ENCODE measurements at regions not wholly inside any gene's neighbourhood (a gene's known extent, or its start where the extent isn't known, plus 50 kb on each side); places are given as distances from the start of the nearest gene placed in this dataset.
"Not testable (repeated sequence)": the region's sequence is repeated elsewhere in the genome, so short reads cannot be mapped to it uniquely, and the experiment has no call there.

- DNase-seq (ENCODE audit: low read depth) = no peak
These were observed 489.4 kb upstream of the PCDH20 start for GRCh38 chr13:61905054-61905453.

DNA sequence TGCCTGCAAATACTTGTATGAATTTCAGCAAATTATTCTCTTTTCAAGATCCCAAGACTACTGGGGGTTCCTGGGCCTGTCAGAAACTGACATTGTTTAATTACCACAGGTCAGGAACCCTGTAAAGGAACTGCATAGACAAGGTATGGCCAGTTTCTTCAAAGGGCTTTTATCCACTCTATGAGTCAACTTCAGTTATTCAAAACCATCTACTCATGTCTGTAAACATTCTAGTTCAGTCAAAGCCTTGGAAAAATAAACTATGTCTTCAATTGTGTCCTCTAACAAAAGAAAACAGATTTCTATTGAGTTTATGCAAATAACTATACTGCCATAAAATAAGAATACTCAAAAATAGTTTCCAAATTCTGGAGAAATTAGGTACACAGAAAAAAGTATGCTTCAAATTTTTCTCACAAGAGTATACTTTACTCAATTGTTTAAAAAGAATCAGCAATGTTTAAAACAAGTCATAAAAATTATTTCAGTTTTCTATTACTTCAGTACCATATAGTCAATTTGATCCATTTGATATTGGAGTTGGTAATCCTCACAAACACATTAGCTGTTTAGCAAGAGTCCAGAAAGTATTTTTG lies 486.4 kb upstream of the PCDH20 start:
- no peak for DNase-seq (ENCODE audit: low read depth)

GRCh38 chr13:61900033-61900432 lies 484.4 kb upstream of the PCDH20 start:
- DNase-seq (ENCODE audit: low read depth) = no peak

DNA sequence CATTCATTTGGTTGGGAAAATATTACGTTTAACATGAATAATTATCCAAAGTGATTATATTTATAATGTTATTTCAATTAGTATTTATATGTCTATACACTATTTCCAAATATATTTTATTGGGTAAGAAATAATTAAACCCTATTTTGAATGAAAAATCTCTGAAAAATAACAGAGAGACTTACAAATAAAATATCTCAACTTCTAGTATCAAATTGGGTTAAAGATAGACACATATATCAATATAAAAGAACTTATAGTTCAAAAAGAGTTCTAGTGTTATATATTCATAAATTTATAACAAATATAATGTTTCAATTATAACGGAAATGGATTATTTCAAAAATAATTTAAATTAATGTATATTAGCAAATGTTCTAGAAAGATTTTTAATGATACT lies 482.6 kb upstream of the PCDH20 start:
- no peak for DNase-seq (ENCODE audit: low read depth)

DNA sequence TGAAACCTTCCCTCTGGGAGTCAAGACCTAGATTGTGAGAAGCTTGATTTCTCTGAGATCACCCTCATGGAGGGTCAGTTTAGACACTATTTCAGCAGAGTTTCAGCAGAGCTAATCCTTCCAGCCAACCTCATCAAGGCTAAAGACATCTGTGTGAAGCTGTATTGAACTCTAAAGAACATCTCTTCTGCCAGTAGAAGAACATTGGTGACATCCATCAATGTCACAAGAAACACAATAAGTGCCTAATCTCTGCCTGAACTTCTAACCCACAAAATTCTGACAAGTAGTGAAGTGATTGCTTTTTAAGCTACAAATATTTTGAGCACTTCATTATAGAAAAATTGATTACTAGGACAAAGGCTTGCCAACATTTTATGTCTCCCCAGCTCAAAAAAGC lies 475.8 kb upstream of the PCDH20 start:
- no peak for DNase-seq (ENCODE audit: low read depth)

GRCh38 chr13:61884830-61885229 lies 469.2 kb upstream of the PCDH20 start:
- no peak for DNase-seq (ENCODE audit: low read depth)

DNA sequence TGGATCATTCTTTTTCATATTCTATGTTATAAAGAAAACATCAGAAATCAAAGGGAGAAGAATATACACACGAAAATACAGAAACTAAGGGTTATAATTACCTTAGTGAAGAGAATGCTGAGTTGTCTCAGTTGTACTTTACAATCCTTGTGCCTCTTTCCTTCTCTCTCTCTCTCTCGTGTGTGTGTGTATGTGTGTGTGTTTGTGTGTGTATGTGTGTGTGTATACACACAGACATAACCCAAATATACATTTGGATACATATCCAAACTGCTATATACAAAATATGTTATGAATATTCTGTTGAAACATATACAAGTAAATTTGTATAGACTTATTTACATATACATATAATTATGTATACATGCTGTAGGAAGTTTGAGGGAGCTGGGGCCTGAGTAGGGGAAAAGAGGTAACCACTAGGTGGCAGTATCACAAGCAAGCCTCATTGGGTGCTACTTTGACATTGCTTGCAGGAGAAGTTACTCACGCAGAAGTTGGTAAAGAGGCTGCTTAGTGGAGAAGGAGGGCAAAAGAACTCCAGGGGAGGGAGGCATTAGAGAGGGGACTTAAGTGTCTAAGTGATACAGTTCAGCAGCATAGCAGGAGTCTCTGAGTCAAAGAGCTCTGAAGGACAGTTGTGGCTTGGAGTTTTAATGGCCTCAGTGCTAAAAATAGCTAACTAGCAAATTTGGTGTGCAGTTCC lies 465.1 kb upstream of the PCDH20 start:
- DNase-seq (ENCODE audit: low read depth) = no peak

DNA sequence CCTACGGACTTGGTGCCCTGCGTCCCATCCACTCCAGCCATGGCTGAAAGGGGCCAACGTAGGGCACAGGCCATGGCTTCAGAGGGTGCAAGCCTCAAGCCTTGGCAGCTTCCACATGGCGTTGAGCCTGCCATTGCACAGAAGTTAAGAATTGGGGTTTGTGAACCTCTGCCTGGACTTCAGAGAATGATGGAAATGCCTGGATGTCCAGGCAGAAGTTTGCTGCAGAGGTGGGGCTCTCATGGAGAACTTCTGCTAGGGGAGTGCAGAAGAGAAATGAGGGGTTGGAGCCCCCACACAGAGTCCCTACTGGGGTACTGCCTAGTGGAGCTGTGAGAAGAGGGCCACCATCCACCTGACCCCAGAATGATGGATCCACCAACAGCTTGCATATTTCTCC lies 462.9 kb upstream of the PCDH20 start:
- DNase-seq (ENCODE audit: low read depth) = not testable (repeated sequence)

GRCh38 chr13:61874970-61875579 lies 459.4 kb upstream of the PCDH20 start:
- DNase-seq (ENCODE audit: low read depth) = no peak

- DNase-seq (ENCODE audit: low read depth) = no peak
These were observed 458.1 kb upstream of the PCDH20 start for GRCh38 chr13:61873717-61874116.

GRCh38 chr13:61857198-61857597 lies 441.5 kb upstream of the PCDH20 start:
- no peak for DNase-seq (ENCODE audit: low read depth)

DNA sequence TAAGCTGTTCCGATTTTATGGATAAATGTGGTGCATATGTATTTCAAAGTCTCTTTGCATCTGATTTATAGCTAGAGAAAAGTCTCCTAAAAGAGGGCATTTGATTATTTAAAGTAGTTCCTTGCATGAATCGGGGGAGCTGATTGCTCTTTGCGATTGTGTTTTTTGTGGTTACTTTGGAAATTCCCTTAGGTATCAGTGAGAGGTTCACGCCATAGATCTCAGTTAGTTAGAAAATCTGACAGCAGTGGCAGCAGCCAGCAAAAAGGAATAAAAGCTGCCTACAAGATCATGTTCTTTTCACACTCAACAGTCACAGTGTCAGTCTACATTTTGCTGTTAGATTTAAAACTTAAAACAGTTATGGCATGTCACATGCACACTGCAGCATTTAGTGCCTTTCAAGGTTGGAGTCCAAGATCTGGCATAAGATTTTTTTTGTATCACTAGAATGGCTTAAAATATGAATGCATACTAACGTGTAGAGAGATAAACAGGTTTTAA lies 436.5 kb upstream of the PCDH20 start:
- DNase-seq (ENCODE audit: low read depth) = no peak

- no peak for DNase-seq (ENCODE audit: low read depth)
These were observed 435.1 kb upstream of the PCDH20 start for GRCh38 chr13:61850794-61851193.

DNA sequence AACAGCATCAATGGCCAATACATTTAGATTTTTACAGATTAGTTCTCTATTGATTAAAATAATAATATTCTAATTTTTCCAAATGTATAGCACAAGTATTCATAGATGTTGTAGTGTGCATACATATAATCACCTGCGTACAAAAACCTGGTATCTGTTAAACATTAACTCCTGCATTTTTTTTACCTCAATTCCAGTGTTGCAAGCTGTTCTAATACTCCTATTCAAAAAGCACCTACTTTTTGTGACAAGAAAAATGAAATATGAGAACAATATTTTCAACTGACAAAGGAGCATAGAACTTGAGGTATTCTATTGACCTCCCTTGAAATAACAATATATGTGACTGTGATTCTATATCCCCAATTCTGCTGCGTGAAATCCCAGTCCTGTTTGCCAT lies 422.9 kb upstream of the PCDH20 start:
- no peak for DNase-seq (ENCODE audit: low read depth)

GRCh38 chr13:61833228-61833627 lies 417.6 kb upstream of the PCDH20 start:
- DNase-seq (ENCODE audit: low read depth) = no peak

DNA sequence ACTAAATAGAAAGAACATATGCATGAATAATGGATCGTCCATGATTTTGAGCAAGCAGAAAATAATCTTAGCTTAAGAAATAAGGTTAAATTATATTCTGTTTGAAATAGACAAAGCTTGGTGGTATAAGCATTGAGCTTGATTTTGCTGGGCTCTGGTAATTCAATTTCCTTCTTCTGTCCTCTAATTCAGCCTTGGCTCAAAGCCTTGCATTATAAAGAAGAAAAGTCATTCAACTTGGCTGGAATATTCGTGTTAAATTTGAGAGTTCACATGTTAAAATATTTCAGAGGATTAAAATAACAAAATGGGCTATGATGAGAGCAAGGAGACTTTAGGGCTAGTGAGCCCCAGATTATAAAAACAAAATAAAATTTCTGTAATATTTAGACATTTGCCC lies 415.4 kb upstream of the PCDH20 start:
- no peak for DNase-seq (ENCODE audit: low read depth)

- DNase-seq (ENCODE audit: low read depth) = no peak
These were observed 414.8 kb upstream of the PCDH20 start for GRCh38 chr13:61830475-61830874.

DNA sequence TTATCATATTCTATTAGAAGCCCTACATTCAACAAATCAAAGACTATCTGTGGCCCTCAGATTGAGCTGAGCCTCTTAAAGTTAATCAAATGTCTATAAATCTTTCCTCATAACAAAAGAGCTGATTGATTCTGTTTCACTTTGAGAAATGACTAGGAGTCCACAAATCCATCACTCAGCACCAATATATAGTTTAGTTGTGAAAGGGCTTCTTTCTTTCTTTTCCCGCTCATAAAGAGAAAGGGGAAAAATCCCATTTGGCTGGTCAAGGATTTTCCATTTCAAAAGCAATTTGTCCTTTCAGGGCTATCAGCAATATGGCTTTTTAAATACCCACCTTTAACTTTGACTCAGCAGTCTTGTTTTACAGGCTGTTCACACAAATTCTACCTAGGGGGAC lies 408.5 kb upstream of the PCDH20 start:
- DNase-seq (ENCODE audit: low read depth) = no peak

GRCh38 chr13:61812286-61812685 lies 396.6 kb upstream of the PCDH20 start:
- no peak for DNase-seq (ENCODE audit: low read depth)

DNA sequence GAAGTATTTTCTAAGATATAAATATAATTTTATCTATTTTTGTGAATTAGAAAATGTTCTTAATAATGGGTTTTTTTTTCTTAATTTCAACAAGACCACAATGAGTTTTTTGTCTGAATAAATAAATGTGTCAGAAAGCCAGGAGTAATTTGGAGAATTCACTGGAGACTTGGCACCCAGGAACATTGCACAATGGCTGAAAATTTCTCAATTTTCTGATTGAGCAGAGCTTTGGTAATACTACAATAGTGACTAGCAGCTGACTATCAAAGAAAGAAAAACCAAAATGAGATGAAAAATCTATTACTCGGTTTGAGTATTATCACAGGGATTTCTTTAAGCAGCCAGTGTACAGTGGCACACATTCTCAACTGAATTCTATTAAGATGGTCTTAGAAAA lies 394.4 kb upstream of the PCDH20 start:
- no peak for DNase-seq (ENCODE audit: low read depth)

- no peak for DNase-seq (ENCODE audit: low read depth)
These were observed 381.7 kb upstream of the PCDH20 start for GRCh38 chr13:61797397-61797796.

GRCh38 chr13:61795580-61795979 lies 379.9 kb upstream of the PCDH20 start:
- no peak for DNase-seq (ENCODE audit: low read depth)

- no peak for DNase-seq (ENCODE audit: low read depth)
These were observed 363.8 kb upstream of the PCDH20 start for GRCh38 chr13:61779456-61779855.
